Omental fat pad (tissue), 3 donors: ENCODE measurements at regions not wholly inside any gene's neighbourhood (a gene's known extent, or its start where the extent isn't known, plus 50 kb on each side); places are given as distances from the start of the nearest gene placed in this dataset.

Experiments
- ATAC-seq: fragments of 150-250 bp; one replicate; pipeline ENCODE4 v1.9.1; 2016; ENCODE audit warnings: mild to moderate bottlenecking, moderate library complexity; ENCODE audit not compliant: low FRiP score
- DNase-seq: peaks from one replicate; pipeline ENCODE4 v3.0.0-alpha.2; 2019; ENCODE audit warnings: low spot score
- CTCF ChIP-seq, 3 donors: fragments of 450-650 bp; IDR thresholded peaks; one replicate each; pipeline ENCODE4 v1.5.1; 2016 to 2017; ENCODE audit warnings: antibody characterized with exemption in 3 of 3, mild to moderate bottlenecking in 3 of 3, moderate library complexity in 2 of 3

GRCh38 chrX:22389556-22390179, 117.0 kb downstream of the CBLL2 start:
- no peak for TF ChIP-seq CTCF (IDR thresholded peaks at IDR 0.05)
- peak; percentile 41 for ATAC-seq

GRCh38 chrX:22392133-22392948, 119.6 kb downstream of the CBLL2 start:
- no peak for DNase-seq
- TF ChIP-seq CTCF (IDR thresholded peaks at IDR 0.05), result no peak
- ATAC-seq, result no peak

More at GRCh38 chrX:22389556-22390179, 117.0 kb downstream of the CBLL2 start:
- no peak for DNase-seq

- DNase-seq, result no peak
- TF ChIP-seq CTCF (IDR thresholded peaks at IDR 0.05), result no peak
- ATAC-seq, result no peak
Observed at GRCh38 chrX:22395372-22395771, 122.7 kb downstream of the CBLL2 start.

- peak; percentile 71 for ATAC-seq
- no peak for TF ChIP-seq CTCF (IDR thresholded peaks at IDR 0.05)
- no peak for DNase-seq
Observed at GRCh38 chrX:22396408-22396807, 123.7 kb downstream of the CBLL2 start.

GRCh38 chrX:22397566-22397965, 124.9 kb downstream of the CBLL2 start:
- ATAC-seq (no peak), DNase-seq (no peak)
- no peak for TF ChIP-seq CTCF (IDR thresholded peaks at IDR 0.05)

GRCh38 chrX:22399437-22400192, 126.9 kb downstream of the CBLL2 start:
- no peak for TF ChIP-seq CTCF (IDR thresholded peaks at IDR 0.05)
- DNase-seq, result no peak
- ATAC-seq, result no peak
